C4-2B (cell line): ENCODE measurements at regions not wholly inside any gene's neighbourhood (a gene's known extent, or its start where the extent isn't known, plus 50 kb on each side); places are given as distances from the start of the nearest gene placed in this dataset.

Experiments
- ZFX ChIP-seq: fragments of 450-650 bp; IDR thresholded peaks from 2 replicates; pipeline ENCODE4 v1.6.1; 2017
- TF ChIP-seq, protein P1 (sequence below): fragments of 450-650 bp; conservative IDR thresholded peaks from 2 replicates; pipeline ENCODE4 v1.5.1; 2017; ENCODE audit warnings: mild to moderate bottlenecking

DNA sequence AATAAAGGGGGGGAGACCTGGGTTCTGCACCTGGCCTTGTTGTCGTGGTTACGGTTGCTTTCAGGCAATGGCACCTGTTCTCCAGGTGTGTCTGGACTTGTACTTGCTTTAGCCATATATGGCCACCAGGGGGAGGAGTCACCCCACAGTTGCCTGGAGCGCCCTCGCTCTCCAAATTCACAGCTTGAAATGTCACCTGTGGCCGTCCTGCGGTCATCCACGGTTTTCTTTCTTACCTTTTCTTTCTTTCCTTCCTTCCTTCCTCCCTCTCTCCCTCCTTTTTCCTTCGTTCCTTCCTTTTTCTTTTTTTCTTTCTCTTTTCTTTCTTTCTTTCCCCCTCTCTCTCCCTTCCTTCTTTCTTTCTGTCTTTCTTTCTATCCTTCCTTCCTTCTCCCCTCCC, 157.2 kb upstream of the ZNF92 start:
- TF ChIP-seq, protein P1, sequence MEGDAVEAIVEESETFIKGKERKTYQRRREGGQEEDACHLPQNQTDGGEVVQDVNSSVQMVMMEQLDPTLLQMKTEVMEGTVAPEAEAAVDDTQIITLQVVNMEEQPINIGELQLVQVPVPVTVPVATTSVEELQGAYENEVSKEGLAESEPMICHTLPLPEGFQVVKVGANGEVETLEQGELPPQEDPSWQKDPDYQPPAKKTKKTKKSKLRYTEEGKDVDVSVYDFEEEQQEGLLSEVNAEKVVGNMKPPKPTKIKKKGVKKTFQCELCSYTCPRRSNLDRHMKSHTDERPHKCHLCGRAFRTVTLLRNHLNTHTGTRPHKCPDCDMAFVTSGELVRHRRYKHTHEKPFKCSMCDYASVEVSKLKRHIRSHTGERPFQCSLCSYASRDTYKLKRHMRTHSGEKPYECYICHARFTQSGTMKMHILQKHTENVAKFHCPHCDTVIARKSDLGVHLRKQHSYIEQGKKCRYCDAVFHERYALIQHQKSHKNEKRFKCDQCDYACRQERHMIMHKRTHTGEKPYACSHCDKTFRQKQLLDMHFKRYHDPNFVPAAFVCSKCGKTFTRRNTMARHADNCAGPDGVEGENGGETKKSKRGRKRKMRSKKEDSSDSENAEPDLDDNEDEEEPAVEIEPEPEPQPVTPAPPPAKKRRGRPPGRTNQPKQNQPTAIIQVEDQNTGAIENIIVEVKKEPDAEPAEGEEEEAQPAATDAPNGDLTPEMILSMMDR, result peak; percentile 68
- TF ChIP-seq ZFX, result no peak
